GM12892 (cell line): ENCODE measurements at regions not wholly inside any gene's neighbourhood (a gene's known extent, or its start where the extent isn't known, plus 50 kb on each side); places are given as distances from the start of the nearest gene placed in this dataset.

Experiments used
- POLR2A ChIP-seq: IDR thresholded peaks from 2 replicates; pipeline ENCODE4 v1.6.1; 2011; ENCODE audit warnings: low read depth, low read length, control low read depth
- POLR2AphosphoS5 ChIP-seq: IDR thresholded peaks from 2 replicates; pipeline ENCODE4 v1.6.1; 2011; ENCODE audit warnings: low read depth, low read length, control low read depth
- TAF1 ChIP-seq: IDR thresholded peaks from 2 replicates; pipeline ENCODE4 v1.6.1; 2011; ENCODE audit warnings: low read depth, mild to moderate bottlenecking, control low read depth, low read length, borderline replicate concordance

- no peak for TF ChIP-seq POLR2A
- TF ChIP-seq POLR2AphosphoS5, result no peak
- TF ChIP-seq TAF1, result no peak
Observed at GRCh38 chr12:61348871-61349270, 911.3 kb upstream of the USP15 start.
